Common myeloid progenitor, CD34-positive (primary cell): ENCODE measurements at regions not wholly inside any gene's neighbourhood (a gene's known extent, or its start where the extent isn't known, plus 50 kb on each side); places are given as distances from the start of the nearest gene placed in this dataset.
"Not testable (repeated sequence)": the region's sequence is repeated elsewhere in the genome, so short reads cannot be mapped to it uniquely, and the experiment has no call there.

Source experiments
- CTCF ChIA-PET: fragments of 350-600 bp; sonication (Branson Sonifier 250); formaldehyde crosslinking; loops from one replicate; lab custom pipeline; 2021; ENCODE audit warnings: antibody characterized with exemption; lab: Charles Lee
- POLR2A ChIA-PET: fragments of 350-600 bp; sonication (Branson Sonifier 250); formaldehyde crosslinking; loops from one replicate; lab custom pipeline; 2021; ENCODE audit warnings: antibody characterized with exemption; lab: Charles Lee
- DNase-seq, 3 donors: peaks; one replicate each; pipeline versions ENCODE4 v3.0.0 to v3.0.0-alpha.2; 2013
- H3K27ac ChIP-seq, 2 experiments: 1 replicate in 1 of 2; 2 replicates in 1 of 2; pipeline ENCODE4 v1.7.0; 2013; ENCODE audit warnings: inconsistent platforms in 2 of 2, low read length in 2 of 2, mild to moderate bottlenecking in 2 of 2, low read depth in 1 of 2, moderate library complexity in 1 of 2; ENCODE audit not compliant: severe bottlenecking in 2 of 2, insufficient read depth in 1 of 2, poor library complexity in 1 of 2
- H3K27me3 ChIP-seq, 5 experiments: replicated peaks in 2 of 5; 1 replicate in 3 of 5; 2 replicates in 2 of 5; pipeline versions ENCODE4 v1.6.1 to v1.7.0; 2013; ENCODE audit warnings: low read length in 4 of 5, mild to moderate bottlenecking in 2 of 5, moderate library complexity in 2 of 5, inconsistent platforms in 1 of 5; ENCODE audit not compliant: insufficient read depth in 5 of 5, control insufficient read depth in 4 of 5
- H3K36me3 ChIP-seq, 4 experiments: 1 replicate in 2 of 4; 2 replicates in 2 of 4; pipeline versions ENCODE4 v1.6.1 to v1.7.0; 2013; ENCODE audit warnings: low read length in 3 of 4, control low read depth in 1 of 4, mild to moderate bottlenecking in 1 of 4; ENCODE audit not compliant: control insufficient read depth in 4 of 4, insufficient read depth in 4 of 4
- H3K4me1 ChIP-seq, 4 experiments: 1 replicate in 3 of 4; 2 replicates in 1 of 4; pipeline versions ENCODE4 v1.6.1 to v1.7.1; 2013; ENCODE audit warnings: low read length in 3 of 4, mild to moderate bottlenecking in 3 of 4, control low read depth in 1 of 4, inconsistent platforms in 1 of 4, moderate library complexity in 1 of 4; ENCODE audit not compliant: control insufficient read depth in 4 of 4, insufficient read depth in 4 of 4; ENCODE audit errors: control extremely low read depth in 1 of 4
- H3K4me3 ChIP-seq, 7 experiments: 1 replicate in 4 of 7; 2 replicates in 3 of 7; pipeline versions ENCODE4 v1.5.1 to v1.7.0; 2013; ENCODE audit warnings: mild to moderate bottlenecking in 7 of 7, low read length in 6 of 7, moderate library complexity in 6 of 7, inconsistent platforms in 2 of 7, low read depth in 2 of 7, control low read depth in 1 of 7; ENCODE audit not compliant: insufficient read depth in 4 of 7, control insufficient read depth in 1 of 7; ENCODE audit errors: extremely low read depth in 1 of 7
- H3K9me3 ChIP-seq, 5 experiments: 1 replicate in 4 of 5; 2 replicates in 1 of 5; pipeline versions ENCODE4 v1.6.1 to v1.7.1; 2013; ENCODE audit warnings: low read length in 4 of 5, mild to moderate bottlenecking in 2 of 5, inconsistent platforms in 1 of 5, low read depth in 1 of 5, moderate library complexity in 1 of 5; ENCODE audit not compliant: control insufficient read depth in 4 of 5, insufficient read depth in 2 of 5; ENCODE audit errors: control extremely low read depth in 1 of 5
- WGBS: methylation state at CpG from one replicate; pipeline ENCODE4 v1.1.5; 2013; ENCODE audit not compliant: insufficient coverage; 5-methylcytosine and 5-hydroxymethylcytosine counted together

DNA sequence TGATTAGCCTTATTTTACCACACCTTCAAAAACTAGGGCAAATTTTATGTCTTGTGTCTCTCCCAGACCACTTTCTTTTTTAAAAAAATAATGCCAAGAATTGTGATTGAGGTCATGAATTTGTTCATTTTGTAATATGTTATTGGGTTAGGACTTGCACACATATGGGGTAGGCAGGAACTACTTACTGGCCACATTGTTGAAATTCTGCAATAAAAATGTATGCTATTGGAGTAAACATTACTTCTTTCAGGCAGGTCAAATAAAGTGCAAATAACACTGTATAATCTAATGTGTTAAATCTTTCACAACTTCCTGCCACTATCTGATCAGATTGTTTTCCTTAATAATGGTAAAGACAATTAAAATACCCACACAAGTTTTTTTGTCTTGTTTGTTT lies 166.6 kb upstream of the COL11A1 start:
- ChIA-PET POLR2A (no interaction called here), CTCF (no interaction called here)
- Histone ChIP-seq H3K27me3 (no peaks in the 10 kb centered on the region), H3K36me3 (no peaks in the 10 kb centered on the region), H3K27ac (no peak overlapping the region), H3K9me3 (no peaks in the 10 kb centered on the region), H3K4me1 (no peaks in the 10 kb centered on the region), H3K4me3 (no peak overlapping the region)
- no peak for DNase-seq

DNA sequence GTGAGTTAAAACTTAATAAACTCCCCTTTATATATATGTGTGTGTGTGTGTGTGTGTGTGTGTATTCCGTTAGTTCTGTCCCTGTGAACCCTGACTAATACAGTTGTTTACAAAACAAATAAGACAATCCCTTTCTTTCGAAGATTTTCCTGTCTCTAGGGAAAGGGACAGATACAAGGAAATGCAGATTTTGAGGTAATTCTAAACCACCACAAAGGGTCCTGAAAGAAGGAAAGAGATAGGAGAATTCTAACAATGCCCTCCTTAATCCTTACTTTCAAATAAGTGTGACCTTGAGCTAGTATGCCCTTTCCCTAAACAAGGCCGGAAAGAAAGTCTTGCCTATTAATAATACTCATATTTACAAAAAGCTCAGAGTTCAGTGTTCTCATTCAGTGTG lies 164.8 kb upstream of the COL11A1 start:
- ChIA-PET CTCF (no interaction called here), POLR2A (no interaction called here)
- Histone ChIP-seq H3K4me1 (no peaks in the 10 kb centered on the region), H3K4me3 (no peak overlapping the region), H3K9me3 (no peaks in the 10 kb centered on the region), H3K27ac (no peak overlapping the region), H3K27me3 (no peaks in the 10 kb centered on the region), H3K36me3 (no peaks in the 10 kb centered on the region)
- WGBS = no CpG with 5 or more reads among the region's 3 CpGs
- no peak for DNase-seq

DNA sequence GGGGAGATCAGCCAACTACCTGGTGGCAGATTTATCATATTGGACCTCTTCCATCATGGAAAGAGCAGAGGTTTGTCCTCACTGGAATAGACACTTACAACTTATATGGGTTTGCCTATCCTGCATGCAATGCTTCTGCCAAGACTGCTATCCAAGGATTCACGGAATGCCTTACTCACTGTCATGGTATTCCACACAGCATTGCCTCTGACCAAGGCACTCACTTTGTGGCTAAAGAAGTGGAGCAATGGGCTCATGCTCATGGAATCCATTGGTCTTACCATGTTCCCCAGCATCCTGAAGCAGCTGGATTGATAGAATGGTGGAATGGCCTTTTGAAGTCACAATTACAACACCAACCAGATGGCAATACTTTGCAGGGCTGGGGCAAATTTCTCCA lies 163.1 kb upstream of the COL11A1 start:
- H3K27ac ChIP-seq, H3K4me1 ChIP-seq, CTCF ChIA-PET, H3K9me3 ChIP-seq, H3K27me3 ChIP-seq, H3K4me3 ChIP-seq, POLR2A ChIA-PET, DNase-seq, H3K36me3 ChIP-seq: not testable (repeated sequence)
- 100% methylated on average over 1 of the region's 1 CpG for WGBS

DNA sequence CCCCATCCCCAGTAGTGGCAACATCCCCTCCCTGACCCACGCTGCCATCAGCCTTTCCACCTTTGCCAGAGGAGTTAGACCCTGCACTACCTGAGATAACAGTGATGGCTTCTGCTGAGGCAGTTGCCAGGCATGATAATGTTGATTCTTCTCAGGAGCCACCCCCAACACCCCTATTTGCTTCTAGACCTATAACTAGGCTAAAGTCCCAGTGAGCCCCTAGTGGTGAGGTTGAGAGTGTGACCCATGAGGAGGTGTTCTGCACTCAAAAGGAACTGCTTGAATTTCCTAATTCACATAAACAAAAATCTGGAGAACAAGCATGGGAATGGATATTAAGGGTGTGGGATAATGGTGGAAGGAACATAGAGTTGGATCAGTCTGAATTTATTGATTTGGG lies 159.6 kb upstream of the COL11A1 start:
- H3K4me3 ChIP-seq = no peak overlapping the region
- no peaks in the 10 kb centered on the region for H3K27me3 ChIP-seq
- H3K4me1 ChIP-seq = no peaks in the 10 kb centered on the region
- no peak for DNase-seq
- H3K9me3 ChIP-seq = no peaks in the 10 kb centered on the region
- POLR2A ChIA-PET = no interaction called here
- H3K27ac ChIP-seq = no peak overlapping the region
- 75% methylated on average over 1 of the region's 1 CpG for WGBS
- CTCF ChIA-PET = no interaction called here
- H3K36me3 ChIP-seq = no peaks in the 10 kb centered on the region

DNA sequence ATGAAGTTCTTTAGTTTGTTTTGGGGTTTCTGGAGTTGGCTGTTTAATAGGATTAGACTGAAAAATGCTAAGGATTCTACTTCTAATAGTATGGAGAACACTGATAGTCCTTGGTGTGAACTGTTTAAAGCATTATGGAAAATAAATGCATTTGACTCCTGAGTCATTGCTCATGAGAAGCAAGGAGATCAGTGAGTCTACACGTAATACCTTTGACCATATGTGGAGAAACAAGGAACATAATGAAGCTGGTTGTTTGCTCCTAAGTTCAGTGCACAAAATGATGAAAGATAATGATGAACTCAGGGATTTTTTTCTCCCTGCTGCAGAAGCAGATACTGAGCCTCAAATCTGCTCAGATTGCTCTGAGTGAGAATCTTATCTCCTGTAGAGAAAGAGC lies 158.9 kb upstream of the COL11A1 start:
- Histone ChIP-seq H3K27me3 (no peaks in the 10 kb centered on the region), H3K4me1 (no peaks in the 10 kb centered on the region), H3K36me3 (no peaks in the 10 kb centered on the region), H3K9me3 (no peaks in the 10 kb centered on the region), H3K4me3 (no peak overlapping the region), H3K27ac (no peak overlapping the region)
- 100% methylated on average over 1 of the region's 1 CpG for WGBS
- POLR2A ChIA-PET = no interaction called here
- CTCF ChIA-PET = no interaction called here
- DNase-seq = no peak

DNA sequence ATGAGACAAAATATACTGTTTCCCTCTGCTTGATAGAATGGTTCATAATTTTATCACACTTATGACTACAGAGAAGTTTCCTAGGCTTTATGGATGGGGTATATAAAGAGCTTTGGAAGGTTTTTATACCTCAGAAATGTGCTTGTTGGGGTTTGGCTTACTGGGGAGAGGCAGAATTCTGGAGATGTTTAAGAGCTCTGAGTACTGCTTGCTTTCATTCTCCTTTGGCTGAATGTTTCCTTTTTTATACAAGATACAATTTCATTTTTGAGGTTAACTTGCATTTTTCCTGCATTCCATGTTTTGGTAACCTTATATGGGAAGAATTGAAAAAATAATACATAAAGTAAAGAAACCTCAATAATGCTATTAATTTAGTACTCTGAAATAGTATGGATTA lies 157.7 kb upstream of the COL11A1 start:
- Histone ChIP-seq H3K4me1 (no peaks in the 10 kb centered on the region), H3K4me3 (no peak overlapping the region), H3K27me3 (no peaks in the 10 kb centered on the region), H3K9me3 (no peaks in the 10 kb centered on the region), H3K36me3 (no peaks in the 10 kb centered on the region), H3K27ac (no peak overlapping the region)
- no peak for DNase-seq
- ChIA-PET POLR2A (no interaction called here), CTCF (no interaction called here)

DNA sequence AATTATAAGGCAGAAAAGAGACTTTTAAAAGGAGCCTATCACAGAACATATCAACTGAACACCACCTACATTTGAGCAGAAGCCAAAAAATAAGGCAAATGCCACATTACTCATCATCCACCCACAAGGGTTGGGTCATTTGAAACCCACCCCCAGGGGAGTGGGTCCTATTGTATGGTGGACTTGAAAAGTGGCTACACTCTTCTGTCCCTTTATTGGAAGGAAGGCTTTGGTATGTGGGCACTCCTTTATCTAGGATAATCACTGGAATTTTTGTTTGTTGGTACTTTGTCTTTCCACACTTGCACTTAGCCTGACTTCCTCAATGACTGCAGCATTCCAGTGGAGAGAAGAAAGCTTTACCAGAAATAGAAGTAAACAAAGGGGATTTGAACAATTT lies 157.2 kb upstream of the COL11A1 start:
- Histone ChIP-seq H3K27ac (no peak overlapping the region), H3K4me3 (no peak overlapping the region), H3K4me1 (no peaks in the 10 kb centered on the region), H3K36me3 (no peaks in the 10 kb centered on the region), H3K27me3 (no peaks in the 10 kb centered on the region), H3K9me3 (no peaks in the 10 kb centered on the region)
- ChIA-PET POLR2A (no interaction called here), CTCF (no interaction called here)
- DNase-seq = no peak

DNA sequence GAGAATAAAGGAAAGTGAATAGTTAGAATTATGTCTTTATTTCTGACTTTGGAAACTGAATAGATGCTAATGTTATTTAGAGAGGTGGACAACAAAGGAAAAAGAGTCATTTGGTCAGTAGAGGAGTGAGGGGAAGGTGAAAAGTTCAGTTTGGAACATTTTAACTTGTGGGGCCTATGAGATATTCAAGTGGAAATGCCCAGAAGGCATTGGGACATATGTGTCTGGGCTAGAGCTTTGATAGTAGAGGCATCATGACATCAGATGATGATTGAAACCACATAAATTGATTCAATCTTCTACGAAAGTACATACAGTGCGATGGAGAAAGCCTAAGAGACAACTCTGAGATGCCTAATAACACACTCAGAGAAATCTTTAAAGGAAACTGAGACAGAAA lies 151.7 kb upstream of the COL11A1 start:
- Histone ChIP-seq H3K9me3 (no peaks in the 10 kb centered on the region), H3K4me1 (no peaks in the 10 kb centered on the region), H3K27ac (no peak overlapping the region), H3K36me3 (no peaks in the 10 kb centered on the region), H3K4me3 (no peak overlapping the region), H3K27me3 (no peaks in the 10 kb centered on the region)
- ChIA-PET CTCF (no interaction called here), POLR2A (no interaction called here)
- DNase-seq = no peak
- WGBS = 100% methylated on average over 2 of the region's 2 CpGs
